RWPE1 (cell line): ENCODE measurements at regions not wholly inside any gene's neighbourhood (a gene's known extent, or its start where the extent isn't known, plus 50 kb on each side); places are given as distances from the start of the nearest gene placed in this dataset.

Experiments
- CTCF ChIA-PET: fragments of 350-600 bp; sonication (Branson Sonifier 250); formaldehyde crosslinking; extraction: SDS; loops from one replicate; lab custom pipeline; 2021; lab: Yijun Ruan, JAX
- POLR2A ChIA-PET: fragments of 400-600 bp; formaldehyde crosslinking; extraction: SDS; loops from one replicate; lab custom pipeline; 2020; ENCODE audit warnings: antibody characterized with exemption; ENCODE audit not compliant: low non-redundant PET; lab: Yijun Ruan, JAX
- DNase-seq: peaks from one replicate; pipeline ENCODE4 v3.0.0; 2012; ENCODE audit warnings: low spot score
- H3K27ac ChIP-seq: fragments of 450-650 bp; 2 replicates; pipeline ENCODE4 v1.5.1; 2017
- TF ChIP-seq, protein P1 (sequence below): fragments of 450-650 bp; conservative IDR thresholded peaks from 2 replicates; pipeline ENCODE4 v1.5.1; 2017; ENCODE audit warnings: low read depth, mild to moderate bottlenecking

DNA sequence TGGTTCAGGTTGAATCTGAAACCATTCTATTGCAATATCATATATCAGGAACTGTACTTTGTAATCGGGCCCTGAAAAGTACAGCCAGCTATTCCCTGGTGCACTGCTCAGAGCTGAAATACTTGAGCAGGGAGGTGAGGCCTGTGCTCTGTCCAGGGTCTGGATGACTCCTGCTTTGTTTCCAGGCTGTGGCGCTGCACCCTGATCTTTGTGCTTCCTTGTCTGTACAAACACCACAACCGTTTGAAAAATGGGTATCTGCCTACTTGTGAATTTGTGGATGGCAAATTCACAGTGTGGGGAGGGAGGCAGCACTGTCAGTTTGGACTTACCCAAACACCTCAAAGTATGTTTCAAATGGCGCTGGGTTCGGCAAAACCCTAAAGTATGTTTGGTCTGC lies 155.4 kb upstream of the FAR2 start:
- H3K27ac ChIP-seq = no peak overlapping the region
- no peak for DNase-seq
- TF ChIP-seq, protein P1, sequence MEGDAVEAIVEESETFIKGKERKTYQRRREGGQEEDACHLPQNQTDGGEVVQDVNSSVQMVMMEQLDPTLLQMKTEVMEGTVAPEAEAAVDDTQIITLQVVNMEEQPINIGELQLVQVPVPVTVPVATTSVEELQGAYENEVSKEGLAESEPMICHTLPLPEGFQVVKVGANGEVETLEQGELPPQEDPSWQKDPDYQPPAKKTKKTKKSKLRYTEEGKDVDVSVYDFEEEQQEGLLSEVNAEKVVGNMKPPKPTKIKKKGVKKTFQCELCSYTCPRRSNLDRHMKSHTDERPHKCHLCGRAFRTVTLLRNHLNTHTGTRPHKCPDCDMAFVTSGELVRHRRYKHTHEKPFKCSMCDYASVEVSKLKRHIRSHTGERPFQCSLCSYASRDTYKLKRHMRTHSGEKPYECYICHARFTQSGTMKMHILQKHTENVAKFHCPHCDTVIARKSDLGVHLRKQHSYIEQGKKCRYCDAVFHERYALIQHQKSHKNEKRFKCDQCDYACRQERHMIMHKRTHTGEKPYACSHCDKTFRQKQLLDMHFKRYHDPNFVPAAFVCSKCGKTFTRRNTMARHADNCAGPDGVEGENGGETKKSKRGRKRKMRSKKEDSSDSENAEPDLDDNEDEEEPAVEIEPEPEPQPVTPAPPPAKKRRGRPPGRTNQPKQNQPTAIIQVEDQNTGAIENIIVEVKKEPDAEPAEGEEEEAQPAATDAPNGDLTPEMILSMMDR = no peak
- ChIA-PET POLR2A (interaction anchor here (0.5 kb wide), 1 partner anchor 1083 kb away, joined by 3 read pairs; no protein-coding TSS in a partner anchor), CTCF (interaction anchor here (0.6 kb wide), 1 partner anchor 364 kb away, joined by 6 read pairs; no protein-coding TSS in a partner anchor)

DNA sequence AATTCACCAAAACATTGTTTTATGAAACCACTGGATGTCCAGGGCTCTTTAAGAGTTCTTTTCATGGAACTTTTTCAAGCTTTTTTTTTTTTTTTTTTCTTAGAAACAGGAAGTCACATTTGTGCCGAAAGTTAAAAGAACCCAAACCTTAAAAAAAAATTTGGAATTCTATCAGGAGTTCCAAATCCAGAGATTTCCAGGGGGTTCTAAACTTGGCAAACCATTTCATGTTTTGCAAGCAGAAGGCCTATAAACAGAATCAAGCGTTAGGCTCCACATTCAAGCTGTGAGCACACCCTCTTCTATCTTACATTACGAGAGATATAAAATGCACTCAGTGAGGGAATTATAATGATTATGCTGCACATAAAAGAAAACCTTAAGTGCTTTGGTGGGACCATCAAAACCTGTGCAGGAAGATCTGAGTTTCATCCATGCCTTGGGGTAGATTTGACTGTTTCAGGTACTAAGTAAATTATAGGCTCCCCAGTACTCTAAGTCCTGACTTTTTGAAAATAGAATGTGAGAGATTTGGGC lies 154.8 kb upstream of the FAR2 start:
- ChIA-PET CTCF (interaction anchor here (0.6 kb wide), 1 partner anchor 365 kb away, joined by 6 read pairs; no protein-coding TSS in a partner anchor), POLR2A (interaction anchor here (0.5 kb wide), 1 partner anchor 1083 kb away, joined by 3 read pairs; no protein-coding TSS in a partner anchor)
- H3K27ac ChIP-seq = no peak overlapping the region
- no peak for DNase-seq
- TF ChIP-seq, protein P1 = no peak

DNA sequence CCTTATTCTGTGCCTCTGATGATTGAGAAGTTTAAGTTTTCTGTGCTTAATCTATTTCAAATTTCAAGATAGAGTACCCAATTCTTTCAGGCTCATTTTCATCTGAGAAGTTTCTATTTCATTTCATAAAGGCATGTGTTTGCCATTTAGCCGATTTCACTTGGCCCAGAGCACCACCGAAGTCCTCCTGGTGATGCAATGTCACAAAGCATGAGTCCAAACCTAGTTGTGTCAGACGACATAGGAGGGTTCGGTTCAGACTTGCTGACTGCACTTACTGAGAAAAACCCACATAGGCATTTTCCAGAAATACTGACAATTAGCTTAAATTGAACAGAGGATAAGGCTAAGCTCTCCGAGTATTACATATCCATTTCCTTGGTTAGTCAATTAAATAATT lies 152.4 kb upstream of the FAR2 start:
- no peak for DNase-seq
- POLR2A ChIA-PET = no interaction called here
- CTCF ChIA-PET = no interaction called here
- no peak overlapping the region for H3K27ac ChIP-seq
- TF ChIP-seq, protein P1 = no peak

DNA sequence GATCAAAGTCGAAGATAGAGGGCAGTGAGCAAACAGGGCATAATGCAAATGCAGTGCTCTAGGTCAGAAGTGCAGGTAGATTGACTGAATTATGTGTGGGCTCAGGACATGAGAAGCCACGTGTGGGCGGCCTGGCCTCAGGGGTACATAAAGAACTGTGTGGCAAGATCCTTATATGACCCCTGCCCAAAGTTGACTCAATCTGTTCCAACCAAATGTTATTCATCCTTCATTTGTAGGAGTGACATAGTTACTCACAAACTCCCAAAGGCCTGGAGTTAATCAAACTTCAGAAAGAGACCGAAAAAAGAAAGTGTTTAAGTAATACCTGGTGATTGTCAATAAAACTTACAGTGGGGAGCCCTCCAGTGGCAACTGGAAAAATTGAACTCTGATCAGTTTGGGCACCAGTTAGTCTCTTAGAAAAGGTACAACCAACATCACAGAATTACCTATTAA lies 150.4 kb upstream of the FAR2 start:
- CTCF ChIA-PET = interaction anchor here (0.6 kb wide), 2 partner anchors 310 to 536 kb away, joined by 3 to 6 read pairs; no protein-coding TSS in a partner anchor

DNA sequence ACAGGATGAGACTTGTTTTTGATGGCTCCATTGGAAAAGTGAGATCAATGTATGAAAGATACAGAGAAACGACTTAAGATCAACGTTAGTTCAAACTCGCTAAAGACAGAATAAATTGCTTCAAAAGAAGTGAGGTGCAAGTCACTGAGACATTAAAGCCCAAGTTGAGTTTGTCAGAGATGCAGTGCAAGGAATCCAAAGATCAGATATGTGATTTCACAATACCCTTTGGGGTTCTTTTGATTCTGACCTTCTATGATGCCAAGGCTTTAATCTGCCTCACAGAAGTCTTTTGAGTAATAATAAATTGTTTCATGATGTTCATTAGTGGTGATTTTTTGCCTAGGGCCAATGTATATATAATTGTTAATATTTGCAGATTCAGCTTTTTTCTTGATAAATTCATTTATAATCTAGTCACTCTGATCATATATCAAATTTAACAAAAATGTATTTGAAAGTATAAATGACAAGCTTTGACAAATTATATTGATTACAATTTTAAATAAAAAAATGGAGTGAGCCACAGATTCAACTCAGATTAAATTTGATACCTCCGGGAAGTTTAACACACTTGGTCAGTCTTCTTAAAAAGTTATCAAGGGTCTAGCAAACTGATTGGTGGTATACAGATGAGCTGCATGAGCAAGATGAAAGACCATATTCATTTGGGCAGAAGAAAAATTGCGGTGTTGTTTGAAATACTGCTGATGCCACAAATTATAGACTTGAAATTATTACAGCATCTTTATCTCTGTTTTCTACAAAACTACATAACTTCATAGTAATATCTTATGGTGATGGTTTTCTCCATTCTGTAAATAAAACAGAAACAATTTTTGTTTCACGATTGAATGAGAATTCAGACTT lies 144.8 kb upstream of the FAR2 start:
- POLR2A ChIA-PET = no interaction called here
- TF ChIP-seq, protein P1 = no peak
- CTCF ChIA-PET = interaction anchor here (1.2 kb wide), 1 partner anchor 20 kb away, joined by 4 read pairs; no protein-coding TSS in a partner anchor
- H3K27ac ChIP-seq = no peak overlapping the region
- DNase-seq = no peak

More for the DNA sequence above, 150.4 kb upstream of the FAR2 start:
- no peak overlapping the region for H3K27ac ChIP-seq
- POLR2A ChIA-PET = no interaction called here
- TF ChIP-seq, protein P1 = peak; percentile 36
- peak; percentile 34 for DNase-seq

DNA sequence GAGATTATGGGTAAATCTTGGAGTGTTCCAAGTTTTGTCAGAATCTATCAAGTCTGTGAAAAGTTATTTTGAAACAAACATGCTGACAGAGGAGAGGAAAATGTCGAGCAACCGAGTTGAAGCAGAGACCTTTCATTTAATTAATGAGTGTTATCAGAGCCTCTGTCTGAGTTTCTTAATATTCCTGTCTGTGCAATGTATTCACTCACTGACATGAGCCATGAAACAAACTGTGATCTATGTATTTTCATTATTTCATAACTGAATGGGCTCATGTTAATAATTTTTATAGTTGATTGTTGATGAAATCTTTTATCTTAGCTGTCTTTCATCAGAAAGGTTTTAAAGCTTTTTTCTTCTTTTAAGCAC lies 144.2 kb upstream of the FAR2 start:
- TF ChIP-seq, protein P1 = no peak
- ChIA-PET CTCF (interaction anchor here (1.2 kb wide), 1 partner anchor 19 kb away, joined by 4 read pairs; no protein-coding TSS in a partner anchor), POLR2A (no interaction called here)
- no peak overlapping the region for H3K27ac ChIP-seq
- no peak for DNase-seq
